SH-SY5Y (cell line): ENCODE measurements at regions not wholly inside any gene's neighbourhood (a gene's known extent, or its start where the extent isn't known, plus 50 kb on each side); places are given as distances from the start of the nearest gene placed in this dataset.

Experiments
- GATA2 ChIP-seq: IDR thresholded peaks from 2 replicates; pipeline ENCODE4 v1.6.1; 2011; ENCODE audit warnings: mild to moderate bottlenecking, low read depth, low read length
- GATA3 ChIP-seq: IDR thresholded peaks from 2 replicates; pipeline ENCODE4 v1.6.1; 2011; ENCODE audit warnings: low read depth, mild to moderate bottlenecking, low read length, moderate library complexity

DNA sequence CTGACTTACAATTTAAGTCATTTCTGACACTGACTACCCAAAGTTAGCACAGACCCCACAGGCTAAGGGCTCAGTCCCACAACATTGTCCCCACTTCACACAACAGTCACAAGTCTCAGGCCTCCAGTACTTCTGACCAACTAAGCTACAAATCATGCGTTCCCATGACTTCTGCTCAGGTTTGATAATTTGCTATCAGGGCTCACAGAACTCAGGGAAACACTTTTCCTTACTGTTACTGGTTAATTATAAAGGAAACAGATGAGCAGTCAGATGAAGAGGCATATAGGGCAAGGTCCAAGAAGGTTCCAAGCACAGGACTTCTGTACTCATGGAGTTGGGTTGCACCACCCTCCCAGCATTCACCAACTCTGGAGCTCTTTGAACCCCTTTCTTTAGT lies 151.2 kb upstream of the TNR start:
- no peak for TF ChIP-seq GATA2
- no peak for TF ChIP-seq GATA3

DNA sequence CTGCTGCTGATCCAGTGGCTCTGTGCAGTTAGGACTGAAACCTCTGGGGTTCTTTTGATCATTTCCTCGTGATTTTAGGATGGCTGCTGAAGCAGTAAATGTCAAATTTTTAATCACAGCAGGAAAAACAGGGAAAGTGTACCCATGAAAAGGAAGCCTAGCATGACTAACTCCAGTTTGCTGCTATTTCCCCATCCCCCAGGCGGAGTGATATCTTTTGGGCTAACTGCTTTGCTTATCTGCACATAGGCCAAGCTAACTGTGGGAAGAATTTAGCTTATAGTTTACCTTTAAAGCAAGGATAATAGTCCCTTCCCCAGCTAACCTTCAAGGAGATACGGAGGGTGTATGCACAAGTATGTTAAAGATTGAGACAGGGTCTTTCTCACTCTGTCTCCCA lies 149.8 kb upstream of the TNR start:
- TF ChIP-seq GATA3 (no peak), GATA2 (no peak)

DNA sequence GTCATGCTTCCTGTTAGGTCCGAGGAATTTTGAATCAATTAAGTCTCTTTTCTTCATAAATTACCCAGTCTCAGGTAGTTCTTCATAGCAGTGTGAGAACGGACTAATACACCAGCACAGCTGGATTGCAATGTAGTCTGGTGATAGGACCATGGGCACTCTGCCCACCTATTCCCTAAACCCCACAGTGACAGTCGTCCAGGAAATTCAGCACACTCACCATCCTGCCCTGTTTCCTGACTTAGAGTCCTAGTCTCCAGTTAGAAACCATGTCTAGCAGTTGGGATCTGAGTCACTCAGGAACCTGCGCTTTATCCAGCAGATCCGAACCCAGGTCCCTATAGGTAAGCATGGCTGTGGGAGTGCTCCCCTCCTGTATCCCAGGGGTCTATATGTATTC lies 149.3 kb upstream of the TNR start:
- no peak for TF ChIP-seq GATA2
- TF ChIP-seq GATA3, result no peak

DNA sequence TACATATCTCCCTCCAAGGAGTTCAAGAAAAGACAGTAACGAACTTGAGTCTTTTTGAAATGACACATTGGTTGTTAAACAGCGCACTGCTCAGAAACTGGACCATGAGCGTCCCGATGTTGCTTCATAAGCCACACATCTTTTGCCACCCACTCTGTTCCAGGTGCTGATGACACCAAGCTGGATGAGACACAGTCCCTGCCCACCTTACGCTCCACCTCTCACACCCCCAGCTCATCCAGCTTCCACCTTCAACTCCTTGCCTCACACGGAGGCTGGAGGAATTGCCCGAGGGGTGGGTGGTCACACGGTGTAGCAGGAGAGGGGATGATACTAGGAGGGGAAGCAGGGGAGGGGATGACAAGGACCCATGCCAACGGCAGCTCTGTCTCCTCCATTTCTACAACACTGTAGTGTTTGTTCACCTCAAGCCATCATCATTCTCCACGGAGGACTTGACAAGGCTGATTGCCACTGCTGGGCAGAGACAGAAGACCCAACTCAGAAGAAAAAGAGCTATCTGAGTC lies 148.5 kb upstream of the TNR start:
- TF ChIP-seq GATA3 (no peak), GATA2 (no peak)

DNA sequence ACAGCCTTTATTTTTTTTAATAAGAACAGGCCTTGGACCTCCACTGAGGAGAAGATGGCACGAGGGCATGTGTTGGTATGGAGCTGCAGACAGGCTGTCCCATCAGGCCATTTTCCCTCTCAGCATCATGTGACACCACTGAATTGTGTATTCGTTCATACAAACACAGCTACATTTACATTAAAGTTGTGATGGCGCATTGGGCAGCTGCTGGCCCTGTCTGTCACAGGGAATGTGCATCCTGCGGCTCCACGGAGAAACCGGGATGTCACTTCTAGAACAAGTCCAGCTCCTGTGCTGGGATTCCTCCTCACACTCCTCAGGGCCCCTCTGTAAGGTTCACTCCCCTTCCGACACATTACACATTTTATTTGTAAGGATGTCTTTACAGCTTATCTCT lies 147.6 kb upstream of the TNR start:
- no peak for TF ChIP-seq GATA2
- no peak for TF ChIP-seq GATA3

DNA sequence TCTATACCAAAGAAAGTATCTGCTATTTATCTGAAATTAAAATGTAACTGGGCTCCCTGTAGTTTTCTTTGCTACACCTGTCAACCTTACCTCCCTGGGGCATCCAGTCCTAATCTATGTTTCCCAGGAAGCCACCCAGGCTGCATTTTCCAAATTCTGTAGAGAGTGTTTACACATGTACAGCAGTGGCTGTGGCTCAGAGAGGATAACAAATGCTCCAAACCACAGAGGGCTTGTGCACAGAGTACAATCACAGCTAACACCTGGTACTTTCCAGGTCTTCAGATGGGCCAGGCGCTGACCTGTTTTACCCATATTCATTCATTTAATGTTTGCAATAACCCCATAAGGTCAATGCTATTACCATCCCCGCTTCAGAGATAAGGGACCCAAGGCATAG lies 146.5 kb upstream of the TNR start:
- TF ChIP-seq GATA3 (no peak), GATA2 (no peak)

DNA sequence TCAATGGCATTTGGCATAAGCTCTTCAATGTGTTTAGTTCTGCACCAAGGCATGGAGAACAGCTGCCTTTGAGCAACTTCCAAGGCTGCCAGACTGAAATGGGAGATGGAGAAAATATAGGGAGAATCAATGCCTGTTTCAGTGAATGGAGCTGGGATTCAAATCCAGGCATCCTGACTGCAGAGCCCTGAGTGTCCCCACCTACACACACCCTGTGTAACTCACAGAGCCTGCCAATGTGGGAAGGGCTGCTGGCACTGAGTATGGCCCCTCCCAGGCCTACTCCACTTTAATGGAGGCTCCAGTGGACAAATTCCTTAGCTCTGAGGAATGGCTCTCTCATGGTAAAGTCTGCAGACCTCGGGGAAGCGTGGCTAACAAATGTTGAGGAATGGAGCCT lies 145.6 kb upstream of the TNR start:
- TF ChIP-seq GATA2, result no peak
- no peak for TF ChIP-seq GATA3

DNA sequence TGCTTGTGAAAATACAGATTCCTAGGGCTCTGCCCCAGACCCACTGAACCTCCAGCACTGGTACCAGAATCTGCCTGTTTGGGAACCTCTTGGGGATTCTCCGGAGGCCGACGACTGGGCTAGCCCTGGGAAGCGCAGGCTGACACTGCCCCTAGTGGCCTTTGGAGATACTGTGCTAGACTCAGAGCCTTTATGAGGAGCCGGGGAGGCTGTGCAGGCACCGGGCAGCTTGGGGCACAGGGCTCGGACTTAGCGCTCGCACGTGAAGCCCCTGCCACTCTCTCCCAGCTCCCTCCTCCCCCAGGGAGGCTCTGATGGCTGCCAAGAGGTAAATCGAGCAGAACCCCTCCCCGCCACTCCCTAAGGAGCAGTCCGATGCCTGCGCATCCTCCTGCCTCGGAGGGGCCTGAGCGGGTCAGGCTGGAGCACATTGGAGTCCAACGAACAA lies 144.6 kb upstream of the TNR start:
- no peak for TF ChIP-seq GATA2
- TF ChIP-seq GATA3, result no peak

DNA sequence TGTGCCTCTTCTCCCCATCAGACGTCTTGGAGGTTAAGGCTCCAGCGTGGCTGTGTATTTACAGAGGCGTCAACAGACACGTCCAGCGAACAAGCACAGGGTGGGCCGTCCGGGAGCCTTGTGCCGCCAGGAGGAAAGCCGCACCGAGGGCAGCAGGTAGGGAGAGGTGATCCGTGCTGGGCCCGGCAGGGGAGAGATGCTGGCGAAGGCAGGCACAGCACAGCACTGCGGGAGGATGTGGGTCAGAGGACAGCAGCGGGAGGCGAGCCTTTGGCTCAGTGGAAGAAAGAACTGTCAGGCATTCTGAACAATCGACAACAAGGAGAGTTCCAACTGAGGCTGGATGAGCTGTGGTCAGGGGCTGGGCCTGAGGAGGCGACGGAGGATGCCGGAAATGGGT lies 144.1 kb upstream of the TNR start:
- TF ChIP-seq GATA3 (no peak), GATA2 (no peak)

DNA sequence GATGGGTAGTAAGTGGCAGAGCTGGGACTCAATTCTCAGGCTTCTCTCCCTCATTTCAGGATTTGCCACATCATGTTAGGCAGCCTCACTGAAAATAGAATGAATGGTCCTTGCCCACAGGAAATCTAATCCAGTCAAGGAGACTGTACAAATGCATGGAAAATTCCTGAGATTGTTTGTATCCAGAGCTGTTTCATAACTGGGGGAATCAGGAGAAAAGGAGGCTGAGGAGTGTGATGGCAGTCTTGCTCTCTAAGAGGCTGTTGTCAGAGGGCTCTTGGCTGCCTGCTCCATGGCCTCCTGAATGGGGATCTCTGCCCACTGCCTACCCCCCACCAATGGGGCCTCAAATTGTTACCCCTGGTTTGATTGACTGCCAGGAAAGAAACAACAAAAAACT lies 141.9 kb upstream of the TNR start:
- TF ChIP-seq GATA2, result no peak

DNA sequence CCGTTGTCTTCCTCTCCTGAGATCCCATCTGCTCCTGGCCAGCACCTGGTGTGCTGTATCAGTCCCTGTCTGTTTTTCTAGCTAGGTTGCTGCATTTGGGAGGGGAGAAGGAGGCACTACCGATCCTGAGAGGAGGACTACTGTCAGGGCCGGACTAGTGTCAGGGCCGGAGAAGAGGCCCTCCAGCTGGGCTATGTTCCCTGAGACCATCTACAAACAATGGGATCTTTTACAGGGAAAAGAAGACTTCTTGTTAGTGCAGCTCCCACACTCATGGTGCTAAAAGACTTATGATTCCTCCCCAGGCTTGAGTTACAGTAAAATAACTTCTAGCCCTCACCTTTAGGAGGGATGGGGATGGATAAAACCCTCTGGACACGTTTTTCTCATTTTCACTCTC lies 141.0 kb upstream of the TNR start:
- TF ChIP-seq GATA3 (no peak), GATA2 (no peak)

DNA sequence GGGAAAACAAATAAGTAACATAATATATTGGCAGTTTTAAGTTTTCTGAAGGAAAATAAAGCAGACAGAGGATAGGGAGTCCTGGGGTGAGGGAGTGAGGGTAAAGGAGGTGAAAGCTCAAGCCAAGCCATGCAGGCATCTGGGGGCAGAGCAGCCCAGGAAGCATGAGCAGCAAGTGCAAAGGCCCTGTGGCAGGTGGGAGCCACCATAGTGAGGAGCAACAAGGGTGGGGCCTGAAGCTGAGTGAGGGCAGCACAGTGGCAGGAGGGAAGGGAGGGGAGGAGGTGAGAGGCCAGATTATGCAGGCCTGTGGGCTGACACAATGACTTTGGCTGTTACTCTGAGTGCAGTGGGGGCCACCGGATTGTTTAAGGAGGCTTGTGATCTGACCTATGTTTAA lies 138.8 kb upstream of the TNR start:
- no peak for TF ChIP-seq GATA2
- no peak for TF ChIP-seq GATA3

DNA sequence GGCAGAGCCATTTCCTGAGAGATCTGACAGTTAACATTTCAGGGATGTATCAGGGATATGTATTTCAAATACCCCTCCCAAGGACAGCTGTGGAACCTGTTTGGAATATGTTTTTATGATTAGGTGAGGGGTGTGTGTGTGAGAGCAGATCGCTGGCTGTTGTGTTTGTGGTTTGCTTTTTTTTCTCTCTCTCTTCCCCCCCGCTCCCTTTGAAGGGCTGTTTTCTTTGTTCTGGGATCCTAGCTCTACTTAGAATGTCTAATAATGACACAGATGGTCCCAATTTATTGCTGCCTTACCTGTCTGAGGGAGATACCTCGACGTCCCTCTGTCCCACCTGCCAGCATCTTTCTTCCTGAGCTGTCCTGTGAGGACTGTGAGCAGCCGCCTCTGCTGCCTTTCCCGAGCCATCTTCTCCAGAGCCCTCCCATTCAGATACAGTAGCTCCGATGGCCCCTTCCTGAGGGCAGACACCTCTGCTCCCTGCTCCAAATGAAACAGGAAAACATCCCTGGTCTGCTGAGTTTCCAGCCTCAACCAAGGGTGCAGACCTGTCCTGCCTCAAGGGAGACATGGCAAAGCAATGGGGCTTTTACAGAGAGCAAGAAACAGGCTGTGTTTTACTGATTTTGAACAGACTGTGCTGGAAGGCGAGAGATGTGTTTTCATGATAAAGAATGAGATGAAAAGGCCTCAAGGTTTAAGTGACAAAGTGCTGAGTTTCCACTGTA lies 138.0 kb upstream of the TNR start:
- TF ChIP-seq GATA3 (no peak), GATA2 (peak; percentile 93)

DNA sequence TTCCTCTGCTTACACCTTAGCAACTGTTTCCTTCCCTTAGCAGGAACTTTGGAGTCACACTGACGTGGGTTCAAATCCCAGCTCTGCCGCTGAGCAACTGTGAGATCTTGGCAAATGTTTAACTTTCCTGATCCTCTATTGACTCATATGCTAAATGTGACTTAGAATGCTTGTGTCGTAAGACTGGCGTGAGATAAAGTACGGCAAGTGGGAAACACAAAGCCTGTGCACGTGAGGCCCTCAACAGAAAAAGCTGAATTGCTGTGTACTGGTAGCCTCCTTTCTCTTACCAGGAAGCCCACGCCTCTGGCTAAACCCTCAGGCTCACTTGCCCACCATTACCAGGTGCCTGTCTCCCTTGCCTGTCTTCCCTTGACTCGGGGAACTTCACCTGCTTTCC lies 135.4 kb upstream of the TNR start:
- no peak for TF ChIP-seq GATA3
- TF ChIP-seq GATA2, result no peak

DNA sequence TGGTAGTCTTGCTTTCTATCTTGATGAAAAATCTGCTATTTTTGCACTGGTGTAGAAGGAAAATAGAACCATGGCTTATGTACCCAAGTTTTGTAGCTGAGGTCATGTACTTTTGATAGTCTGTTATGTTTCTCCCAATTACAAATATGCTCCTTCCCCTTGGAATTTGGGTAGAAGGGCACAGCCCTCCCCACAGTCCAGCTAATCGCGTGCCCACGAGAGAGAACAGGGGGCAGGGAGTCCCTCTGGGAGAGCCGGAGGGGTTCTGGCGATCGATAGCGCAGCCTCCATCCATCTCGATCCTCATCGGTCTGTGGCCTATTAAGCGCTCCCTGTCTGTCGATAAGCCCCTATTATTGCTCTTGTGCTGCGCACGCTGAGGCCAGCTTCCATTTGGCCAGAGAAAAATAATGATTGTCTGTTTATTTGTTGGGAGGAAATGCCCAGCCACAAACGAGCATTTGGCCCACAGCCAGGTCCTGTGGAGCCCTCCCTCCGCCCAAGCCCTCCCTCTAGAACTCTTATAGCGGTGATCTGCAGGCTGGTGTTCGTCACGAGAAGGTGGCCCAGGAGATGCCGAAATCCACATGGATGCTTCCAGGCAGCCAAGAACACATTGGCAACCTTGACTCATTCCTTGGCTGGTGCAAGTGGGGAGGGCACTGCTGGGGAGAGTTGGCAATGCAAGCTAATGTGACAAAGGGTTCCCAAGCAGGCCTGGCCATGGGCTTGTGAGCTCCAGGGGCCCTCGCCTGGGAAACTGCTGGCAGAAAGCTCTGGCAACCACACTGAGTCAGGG lies 134.7 kb upstream of the TNR start:
- no peak for TF ChIP-seq GATA3
- no peak for TF ChIP-seq GATA2

DNA sequence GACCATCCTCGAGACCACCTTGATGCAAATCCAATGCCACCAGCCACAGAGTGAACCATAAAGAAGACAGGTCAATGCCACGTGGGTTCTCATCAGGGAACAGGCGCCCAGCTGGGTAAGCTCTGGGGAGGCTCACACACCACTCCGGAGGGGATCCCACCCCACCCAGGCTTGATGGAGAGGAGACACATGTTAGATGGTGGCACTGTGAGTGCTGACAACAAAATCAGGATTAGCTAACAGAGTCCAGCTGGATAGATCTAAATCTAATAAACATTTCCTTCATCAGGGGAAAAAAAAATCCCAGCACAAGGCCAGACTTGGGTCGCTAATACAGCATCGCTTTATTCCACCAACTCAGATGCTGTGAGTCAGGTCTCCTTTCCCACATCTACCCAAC lies 132.2 kb upstream of the TNR start:
- TF ChIP-seq GATA2, result no peak
- TF ChIP-seq GATA3, result no peak
